Stimulated activated CD4-positive, alpha-beta T cell treated with anti-CD3 and anti-CD28 coated beads, Interleukin-1b, Interleukin-23, amount 100 ng/mL, for 1 hour (primary cell): ENCODE measurements at regions not wholly inside any gene's neighbourhood (a gene's known extent, or its start where the extent isn't known, plus 50 kb on each side); places are given as distances from the start of the nearest gene placed in this dataset.
"Not testable (repeated sequence)": the region's sequence is repeated elsewhere in the genome, so short reads cannot be mapped to it uniquely, and the experiment has no call there.

Source experiments
- DNase-seq, 2 donors: peaks; one replicate each; pipeline ENCODE4 v3.0.0-alpha.2; 2020; ENCODE audit warnings: low read depth in 2 of 2

DNA sequence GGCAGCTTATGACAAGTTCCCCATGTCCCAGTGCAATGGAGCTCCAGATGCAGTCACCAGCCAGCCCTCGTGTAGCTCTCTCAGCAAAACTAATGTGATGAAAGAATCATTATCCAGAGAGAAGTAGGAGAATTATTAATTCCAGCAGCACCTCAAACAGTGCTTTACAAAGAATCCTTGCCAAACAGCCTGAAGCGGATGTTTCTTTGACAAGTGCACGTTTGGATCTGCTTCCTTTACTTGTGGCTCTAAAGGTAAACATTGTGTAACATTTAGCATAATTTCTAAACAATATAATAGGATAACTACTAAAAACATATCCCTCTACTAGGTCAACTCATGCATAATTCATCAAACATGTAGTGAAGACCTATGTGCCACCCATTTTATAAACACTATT is 197.0 kb downstream of the FAM181B start:
- DNase-seq, result no peak

GRCh38 chr11:82533628-82534327 is 199.9 kb downstream of the FAM181B start:
- no peak for DNase-seq

DNA sequence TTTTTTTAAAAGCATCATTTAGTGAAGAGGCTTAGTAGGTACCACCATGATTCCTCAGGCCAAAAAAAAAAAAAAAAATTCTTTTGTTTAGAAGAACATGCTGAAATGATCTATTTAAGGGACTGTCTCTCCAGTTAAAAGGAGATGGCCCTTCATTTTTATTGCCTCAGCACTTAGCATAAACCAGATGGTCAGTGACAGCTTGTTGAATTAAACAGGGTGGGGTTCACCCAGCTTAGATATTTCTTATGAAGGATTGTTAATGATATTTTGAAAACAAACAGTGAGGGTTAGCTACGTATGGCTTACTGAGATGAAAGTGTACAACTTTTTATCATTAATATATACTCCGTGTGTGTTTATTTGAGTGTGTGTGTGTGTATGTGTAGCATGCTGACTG is 203.7 kb downstream of the FAM181B start:
- DNase-seq, result no peak

GRCh38 chr11:82527081-82527584 is 206.5 kb downstream of the FAM181B start:
- DNase-seq, result no peak

- no peak for DNase-seq
Measured at GRCh38 chr11:82523141-82523540, 210.5 kb downstream of the FAM181B start.

DNA sequence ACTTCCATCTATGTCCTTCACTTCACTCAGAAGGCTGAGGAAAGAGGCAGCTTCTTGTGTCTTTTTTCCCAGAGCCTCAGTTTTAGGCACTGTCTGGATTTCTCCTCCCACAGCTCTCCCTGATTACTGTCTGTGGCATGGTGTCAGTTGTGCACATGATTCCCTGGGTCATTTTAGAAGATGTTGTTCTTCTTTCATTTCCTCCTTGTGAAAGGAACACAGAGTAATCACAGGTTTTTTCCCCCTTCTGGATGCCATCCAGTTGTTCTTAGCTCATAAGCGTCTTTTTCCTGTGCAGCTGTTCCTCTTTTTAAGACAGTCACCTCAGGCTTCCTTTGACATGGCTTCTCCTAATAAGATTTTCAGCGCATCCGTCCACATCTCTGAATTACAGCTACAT is 212.2 kb downstream of the FAM181B start:
- DNase-seq, result no peak

DNA sequence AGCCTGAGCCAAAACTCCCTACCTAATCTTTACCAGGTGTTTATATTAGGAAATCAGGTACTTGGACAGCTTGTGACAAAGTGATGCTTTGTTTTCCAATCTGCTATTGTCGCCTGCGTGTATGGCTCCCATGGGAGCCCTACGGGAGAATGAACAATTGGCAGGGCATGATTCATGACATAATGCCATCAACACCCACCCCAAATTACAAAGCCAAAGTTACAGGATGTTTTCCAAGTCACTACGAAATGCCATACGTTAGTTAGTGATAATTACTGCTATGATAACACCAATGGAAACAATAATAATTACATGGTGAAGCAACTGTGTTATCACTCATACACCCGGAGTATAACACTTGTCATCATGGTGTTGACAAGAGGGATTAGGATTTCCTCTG is 226.4 kb downstream of the FAM181B start:
- DNase-seq, result no peak

GRCh38 chr11:82505379-82505778 is 228.3 kb downstream of the FAM181B start:
- DNase-seq, result no peak

- DNase-seq, result not testable (repeated sequence)
Measured at GRCh38 chr11:82501174-82501573, 232.5 kb downstream of the FAM181B start.

- no peak for DNase-seq
Measured at GRCh38 chr11:82494988-82495432, 238.7 kb downstream of the FAM181B start.

GRCh38 chr11:82474876-82475275 is 258.8 kb downstream of the FAM181B start:
- DNase-seq, result no peak

GRCh38 chr11:82465481-82465880 is 268.2 kb downstream of the FAM181B start:
- DNase-seq, result no peak

DNA sequence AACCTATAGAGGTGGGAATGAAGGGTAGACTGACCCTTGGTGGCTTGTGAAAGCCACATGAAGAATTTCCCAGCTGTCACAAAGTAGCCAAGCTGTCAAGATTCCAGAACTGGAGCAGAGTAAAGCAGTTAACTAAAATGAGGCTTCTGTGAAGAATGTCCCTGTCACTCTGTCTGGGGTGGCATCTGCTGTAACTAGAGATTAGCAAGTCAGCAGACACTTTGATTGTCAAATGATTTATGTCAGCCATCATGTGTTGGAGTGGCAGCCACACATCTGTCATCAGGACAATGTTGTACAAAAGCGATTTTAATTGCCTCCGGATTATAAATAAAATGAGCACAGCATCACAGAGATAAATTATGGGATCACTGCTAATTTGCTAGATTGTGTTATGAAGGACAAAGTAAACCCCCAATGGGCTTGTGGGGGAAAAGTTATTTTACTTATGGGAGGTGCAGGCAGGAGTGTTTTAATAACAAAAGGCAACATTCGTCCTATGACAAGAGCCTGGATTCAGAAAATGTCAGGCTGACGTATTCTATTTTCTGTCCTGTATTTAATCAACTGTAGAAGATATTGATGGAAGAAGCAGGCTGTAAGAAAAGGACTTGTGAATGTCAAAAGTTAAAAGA is 270.9 kb downstream of the FAM181B start:
- DNase-seq, result no peak

DNA sequence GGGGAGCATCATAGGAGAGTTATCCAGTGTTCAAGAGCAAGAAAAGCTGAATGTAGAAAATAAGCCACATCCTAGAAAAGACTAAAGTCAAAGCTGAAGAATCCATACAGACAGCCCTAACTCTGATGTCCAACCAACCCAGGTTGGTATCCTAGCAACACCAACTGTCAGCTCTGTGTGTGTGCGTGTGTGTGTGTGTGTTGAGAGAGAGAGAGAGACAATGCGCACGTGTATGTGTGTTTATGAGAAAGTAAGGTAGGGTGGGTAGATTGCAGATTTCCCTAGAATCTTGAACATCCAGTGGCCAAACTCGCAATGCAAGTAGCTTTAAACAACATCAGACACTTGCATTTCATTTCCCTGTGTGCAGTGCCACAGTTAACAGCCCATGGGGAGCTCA is 274.9 kb downstream of the FAM181B start:
- no peak for DNase-seq

DNA sequence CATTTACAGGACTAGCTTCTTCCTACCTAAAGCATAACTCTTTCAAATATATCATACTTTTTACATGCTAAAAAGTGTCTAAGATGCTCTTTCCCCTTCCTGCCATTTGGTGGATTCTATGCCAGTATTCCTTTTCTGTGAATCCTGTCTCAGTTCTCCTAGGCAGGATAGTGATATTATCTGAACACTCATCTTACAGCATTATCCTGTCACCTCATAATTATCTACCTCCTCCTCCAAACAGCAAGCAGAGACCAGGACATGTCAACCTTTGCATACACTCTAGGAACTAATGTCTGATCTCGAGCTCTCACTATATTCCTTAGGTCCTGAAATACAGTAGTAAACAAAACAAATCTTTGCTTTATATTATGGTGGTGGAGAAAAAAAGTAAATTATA is 275.5 kb downstream of the FAM181B start:
- DNase-seq, result no peak

- no peak for DNase-seq
Measured at GRCh38 chr11:82450996-82451395, 282.7 kb downstream of the FAM181B start.

DNA sequence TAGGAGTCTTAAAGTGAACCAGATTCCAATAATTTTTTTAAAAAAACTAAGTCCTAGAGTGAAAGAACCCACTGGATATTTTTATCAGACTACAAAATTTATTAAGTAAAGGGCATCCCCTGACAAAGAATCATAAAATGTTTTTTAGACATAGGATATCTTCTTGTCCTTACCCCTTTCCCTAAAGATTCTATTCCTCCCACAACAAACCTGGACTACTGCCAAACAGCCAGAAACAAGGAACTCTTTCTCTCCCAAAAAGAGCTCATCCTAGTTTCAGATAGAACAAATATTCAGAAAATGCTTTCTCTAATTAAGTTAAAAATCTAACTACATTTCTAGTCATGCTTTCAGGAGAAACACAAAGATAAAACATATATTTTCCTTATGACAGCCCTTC is 327.1 kb downstream of the FAM181B start:
- no peak for DNase-seq

- DNase-seq, result no peak
Measured at GRCh38 chr11:82405421-82405820, 328.2 kb downstream of the FAM181B start.

DNA sequence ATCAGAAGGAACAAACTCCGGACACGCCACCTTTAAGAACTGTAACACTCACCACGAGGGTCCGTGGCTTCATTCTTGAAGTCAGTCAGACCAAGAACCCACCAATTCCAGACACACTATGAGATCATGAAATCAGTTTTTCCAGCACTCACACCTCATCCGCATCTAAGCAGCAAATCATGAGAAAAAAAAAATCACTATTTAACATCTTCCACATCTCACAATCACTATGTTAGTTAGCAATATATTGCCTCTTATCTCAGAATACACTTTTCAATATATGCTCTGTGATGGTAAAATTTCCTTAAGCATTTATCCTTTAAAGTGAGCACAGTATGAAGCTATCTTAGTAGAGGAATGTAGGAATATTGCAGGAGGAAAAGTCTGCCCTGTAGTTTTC is 328.7 kb downstream of the FAM181B start:
- DNase-seq, result no peak

- DNase-seq, result no peak
Measured at GRCh38 chr11:82403640-82404305, 329.9 kb downstream of the FAM181B start.

GRCh38 chr11:82398300-82398815 is 335.3 kb downstream of the FAM181B start:
- DNase-seq, result no peak

DNA sequence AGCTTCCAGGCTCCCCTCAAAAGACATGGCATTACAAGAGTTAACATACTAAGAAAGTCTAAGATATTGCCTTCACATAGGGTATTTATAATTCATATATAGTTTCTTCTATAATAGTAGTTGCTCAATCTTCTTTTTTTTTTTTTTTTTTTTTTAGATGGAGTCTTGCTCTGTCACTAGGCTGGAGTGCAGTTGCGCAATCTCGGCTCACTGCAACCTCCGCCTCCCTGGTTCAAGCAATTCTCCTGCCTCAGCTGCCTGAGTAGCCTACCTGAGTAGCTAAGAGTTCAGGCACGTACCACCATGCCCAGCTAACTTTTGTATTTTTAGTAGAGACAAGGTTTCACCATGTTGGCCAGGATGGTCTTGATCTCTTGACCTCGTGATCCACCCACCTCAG is 337.0 kb downstream of the FAM181B start:
- DNase-seq, result not testable (repeated sequence)

DNA sequence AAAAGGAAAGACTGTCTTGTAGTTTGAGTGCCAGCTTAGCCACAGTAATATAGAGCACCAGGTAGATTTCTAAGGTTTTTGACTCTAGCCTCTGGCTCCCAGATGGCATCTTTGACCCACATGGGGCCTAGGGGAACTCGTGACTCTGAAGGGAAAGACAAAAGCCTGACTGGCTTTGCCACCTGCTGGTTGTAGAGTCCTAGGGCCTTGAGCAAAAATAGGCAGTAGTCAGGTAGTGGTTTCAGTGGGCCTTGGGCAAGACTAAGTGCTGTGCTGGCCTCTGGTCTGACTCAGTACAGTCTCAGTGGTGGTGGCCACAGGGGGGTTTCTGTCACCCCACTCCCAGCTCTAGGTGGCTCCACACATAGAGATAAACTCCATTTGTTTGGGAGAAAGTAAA is 349.4 kb downstream of the FAM181B start:
- DNase-seq, result no peak
